Gastroesophageal sphincter (tissue), 4 donors: ENCODE measurements at regions not wholly inside any gene's neighbourhood (a gene's known extent, or its start where the extent isn't known, plus 50 kb on each side); places are given as distances from the start of the nearest gene placed in this dataset.

Experiments
- ATAC-seq: fragments of 150-250 bp; one replicate; pipeline ENCODE4 v1.9.1; 2016; ENCODE audit warnings: mild to moderate bottlenecking, moderate library complexity
- H3K27ac ChIP-seq, 4 donors: fragments of 200-600 bp; sonication (generic) in 3 of 4; 1 replicate in 3 of 4; 2 replicates in 1 of 4; pipeline ENCODE4 v1.5.1; 2016 to 2019
- H3K27me3 ChIP-seq: fragments of 200-600 bp; sonication (generic); one replicate; pipeline ENCODE4 v1.5.1; 2019
- H3K36me3 ChIP-seq, 2 donors: fragments of 200-600 bp; sonication (generic); one replicate each; pipeline ENCODE4 v1.5.1; 2019; ENCODE audit warnings: control low read depth in 1 of 2
- H3K4me1 ChIP-seq, 3 donors: fragments of 200-600 bp; sonication (generic); 1 replicate in 2 of 3; 2 replicates in 1 of 3; pipeline ENCODE4 v1.5.1; 2016 to 2019; ENCODE audit warnings: control low read depth in 2 of 3
- H3K4me3 ChIP-seq, 2 donors: fragments of 200-600 bp; sonication (generic); one replicate each; pipeline ENCODE4 v1.5.1; 2019; ENCODE audit warnings: mild to moderate bottlenecking in 1 of 2, moderate library complexity in 1 of 2
- H3K9me3 ChIP-seq, 3 donors: fragments of 200-600 bp; sonication (generic); one replicate each; pipeline ENCODE4 v1.5.1; 2017 to 2019; ENCODE audit warnings: control low read depth in 2 of 3
- CTCF ChIP-seq, 4 experiments: fragments of 200-600 bp in 2 of 4; fragments of 450-650 bp in 2 of 4; sonication (generic) in 1 of 4; IDR thresholded peaks; one replicate each; pipeline ENCODE4 v1.5.1; 2017 to 2019; ENCODE audit warnings: antibody characterized with exemption in 4 of 4, mild to moderate bottlenecking in 2 of 4, moderate library complexity in 2 of 4
- EP300 ChIP-seq: sonication (generic); formaldehyde crosslinking; IDR thresholded peaks from one replicate; pipeline ENCODE4 v1.6.1; 2017; ENCODE audit warnings: antibody characterized with exemption, mild to moderate bottlenecking
- POLR2A ChIP-seq, 2 donors: fragments of 450-650 bp; IDR thresholded peaks; one replicate each; pipeline ENCODE4 v1.6.1; 2017; ENCODE audit warnings: antibody characterized with exemption in 2 of 2, mild to moderate bottlenecking in 2 of 2, moderate library complexity in 1 of 2
- POLR2AphosphoS5 ChIP-seq: sonication (generic); formaldehyde crosslinking; IDR thresholded peaks from one replicate; pipeline ENCODE4 v1.6.1; 2017; ENCODE audit warnings: antibody characterized with exemption
- WGBS, 2 donors: methylation state at CpG; one replicate each; pipeline ENCODE4 v1.1.5; 2018; ENCODE audit warnings: low coverage in 1 of 2; 5-methylcytosine and 5-hydroxymethylcytosine counted together

GRCh38 chr14:100393906-100394732 is 71.0 kb downstream of the SLC25A47 start:
- Histone ChIP-seq H3K4me1 (peaks cover 0 to 45% (median 0%) of the 10 kb centered on the region in 3 donors), H3K4me3 (no peak overlapping the region), H3K9me3 (no peaks in the 10 kb centered on the region), H3K27me3 (no peaks in the 10 kb centered on the region), H3K36me3 (no peaks in the 10 kb centered on the region), H3K27ac (no peak overlapping the region)
- no peak for ATAC-seq
- 94 to 100% methylated on average over 1 to 8 of the region's 11 CpGs for WGBS, 2 donors
- TF ChIP-seq EP300 (no peak), POLR2AphosphoS5 (no peak), CTCF (IDR thresholded peaks at IDR 0.05) (no peak), POLR2A (IDR thresholded peaks at IDR 0.05) (no peak)

- no peak overlapping the region for H3K27ac ChIP-seq
- TF ChIP-seq POLR2A (IDR thresholded peaks at IDR 0.05) (no peak), EP300 (no peak), POLR2AphosphoS5 (no peak), CTCF (IDR thresholded peaks at IDR 0.05) (no peak)
- H3K9me3 ChIP-seq: no peaks in the 10 kb centered on the region
These were observed 71.9 kb downstream of the SLC25A47 start for GRCh38 chr14:100394886-100395672.

GRCh38 chr14:100396266-100396795 is 73.2 kb downstream of the SLC25A47 start:
- TF ChIP-seq POLR2A (IDR thresholded peaks at IDR 0.05): no peak
- no peak for TF ChIP-seq CTCF (IDR thresholded peaks at IDR 0.05)
- no peak for TF ChIP-seq POLR2AphosphoS5
- no peak for TF ChIP-seq EP300
- Histone ChIP-seq H3K27ac (no peak overlapping the region), H3K27me3 (no peaks in the 10 kb centered on the region), H3K4me1 (peaks cover 0 to 29% (median 0%) of the 10 kb centered on the region in 3 donors), H3K4me3 (no peak overlapping the region), H3K9me3 (no peaks in the 10 kb centered on the region), H3K36me3 (no peaks in the 10 kb centered on the region)
- 83% methylated on average over 7 of the region's 7 CpGs; no CpG with 5 or more reads in 1 of the 2 donors for WGBS, 2 donors
- ATAC-seq: no peak

More at GRCh38 chr14:100394886-100395672, 71.9 kb downstream of the SLC25A47 start:
- peaks cover 0 to 38% (median 0%) of the 10 kb centered on the region in 3 donors for H3K4me1 ChIP-seq
- ATAC-seq: no peak
- H3K27me3 ChIP-seq: no peaks in the 10 kb centered on the region
- 78 to 92% methylated on average over 3 to 8 of the region's 14 CpGs for WGBS, 2 donors
- H3K36me3 ChIP-seq: no peaks in the 10 kb centered on the region
- H3K4me3 ChIP-seq: no peak overlapping the region

- no peak overlapping the region for H3K4me3 ChIP-seq
- H3K27me3 ChIP-seq: no peaks in the 10 kb centered on the region
- no peaks in the 10 kb centered on the region for H3K36me3 ChIP-seq
- ATAC-seq: no peak
- no peaks in the 10 kb centered on the region for H3K9me3 ChIP-seq
- H3K4me1 ChIP-seq: peaks cover 0 to 26% (median 0%) of the 10 kb centered on the region in 3 donors
- 80 to 83% methylated on average over 7 of the region's 8 CpGs for WGBS, 2 donors
- no peak overlapping the region for H3K27ac ChIP-seq
- TF ChIP-seq EP300 (no peak), POLR2AphosphoS5 (no peak), CTCF (IDR thresholded peaks at IDR 0.05) (no peak), POLR2A (IDR thresholded peaks at IDR 0.05) (no peak)
These were observed 73.9 kb downstream of the SLC25A47 start for GRCh38 chr14:100397005-100397404.
